Neural progenitor cell (in vitro differentiated cells): ENCODE measurements at regions not wholly inside any gene's neighbourhood (a gene's known extent, or its start where the extent isn't known, plus 50 kb on each side); places are given as distances from the start of the nearest gene placed in this dataset.

Source experiments
- DNase-seq: peaks from one replicate; pipeline ENCODE4 v3.0.0-alpha.2; 2016; ENCODE audit warnings: low spot score
- H2AFZ ChIP-seq: fragments of 200-600 bp; sonication (generic); replicated peaks from 2 replicates; pipeline ENCODE4 v1.6.1; 2016; ENCODE audit warnings: antibody characterized with exemption
- H3F3A ChIP-seq: fragments of 200-600 bp; sonication (generic); 2 replicates; pipeline ENCODE4 v1.6.1; 2016; ENCODE audit warnings: antibody characterized with exemption, low read depth
- H3K27ac ChIP-seq: fragments of 200-600 bp; sonication (generic); 2 replicates; pipeline ENCODE4 v1.5.1; 2016; ENCODE audit warnings: mild to moderate bottlenecking
- H3K27me3 ChIP-seq: fragments of 200-600 bp; sonication (generic); 2 replicates; pipeline ENCODE4 v1.6.1; 2016; ENCODE audit warnings: mild to moderate bottlenecking, moderate library complexity
- H3K36me3 ChIP-seq: fragments of 200-600 bp; sonication (generic); 2 replicates; pipeline ENCODE4 v1.5.1; 2016
- H3K4me1 ChIP-seq: fragments of 200-600 bp; sonication (generic); 2 replicates; pipeline ENCODE4 v1.6.1; 2016; ENCODE audit warnings: mixed run types
- H3K4me2 ChIP-seq: fragments of 200-600 bp; sonication (generic); 2 replicates; pipeline ENCODE4 v1.6.1; 2016
- H3K4me3 ChIP-seq: fragments of 200-600 bp; sonication (generic); 2 replicates; pipeline ENCODE4 v1.5.1; 2016
- H3K79me2 ChIP-seq: fragments of 200-600 bp; sonication (generic); 2 replicates; pipeline ENCODE4 v1.6.1; 2016; ENCODE audit warnings: low read depth
- H3K9ac ChIP-seq: fragments of 200-600 bp; sonication (generic); 2 replicates; pipeline ENCODE4 v1.6.1; 2016
- H3K9me3 ChIP-seq: fragments of 200-600 bp; sonication (generic); 2 replicates; pipeline ENCODE4 v1.5.1; 2016; ENCODE audit warnings: low read depth
- H4K20me1 ChIP-seq: fragments of 200-600 bp; sonication (generic); 2 replicates; pipeline ENCODE4 v1.6.1; 2016; ENCODE audit warnings: low read depth
- H3K27ac Mint-ChIP-seq: 3 replicates; pipeline ENCODE4 v1.8.0; 2021; ENCODE audit warnings: mixed read lengths
- H3K27me3 Mint-ChIP-seq: 2 replicates; pipeline ENCODE4 v1.8.0; 2022; ENCODE audit warnings: low read depth, mild to moderate bottlenecking, inconsistent platforms, moderate library complexity, mixed read lengths; ENCODE audit not compliant: insufficient read depth
- H3K36me3 Mint-ChIP-seq: 3 replicates; pipeline ENCODE4 v1.8.0; 2021; ENCODE audit warnings: mixed read lengths
- H3K4me1 Mint-ChIP-seq: 3 replicates; pipeline ENCODE4 v1.8.0; 2021; ENCODE audit warnings: mixed read lengths
- H3K4me3 Mint-ChIP-seq: 3 replicates; pipeline ENCODE4 v1.8.0; 2021; ENCODE audit warnings: mild to moderate bottlenecking, moderate library complexity, mixed read lengths
- H3K9me3 Mint-ChIP-seq: 3 replicates; pipeline ENCODE4 v1.8.0; 2020; ENCODE audit warnings: mixed read lengths
- EZH2 ChIP-seq: fragments of 200-600 bp; sonication (generic); IDR thresholded peaks from 2 replicates; pipeline ENCODE4 v1.6.1; 2017; ENCODE audit warnings: antibody characterized with exemption, mild to moderate bottlenecking, moderate library complexity
- EZH2phosphoT487 ChIP-seq: fragments of 200-600 bp; sonication (generic); IDR thresholded peaks from 2 replicates; pipeline ENCODE4 v1.6.1; 2017; ENCODE audit warnings: antibody characterized with exemption
- TF ChIP-seq, protein P1 (sequence below): fragments of 200-600 bp; sonication (generic); IDR thresholded peaks from 2 replicates; pipeline ENCODE4 v1.5.1; 2017; ENCODE audit warnings: antibody characterized with exemption, mild to moderate bottlenecking

DNA sequence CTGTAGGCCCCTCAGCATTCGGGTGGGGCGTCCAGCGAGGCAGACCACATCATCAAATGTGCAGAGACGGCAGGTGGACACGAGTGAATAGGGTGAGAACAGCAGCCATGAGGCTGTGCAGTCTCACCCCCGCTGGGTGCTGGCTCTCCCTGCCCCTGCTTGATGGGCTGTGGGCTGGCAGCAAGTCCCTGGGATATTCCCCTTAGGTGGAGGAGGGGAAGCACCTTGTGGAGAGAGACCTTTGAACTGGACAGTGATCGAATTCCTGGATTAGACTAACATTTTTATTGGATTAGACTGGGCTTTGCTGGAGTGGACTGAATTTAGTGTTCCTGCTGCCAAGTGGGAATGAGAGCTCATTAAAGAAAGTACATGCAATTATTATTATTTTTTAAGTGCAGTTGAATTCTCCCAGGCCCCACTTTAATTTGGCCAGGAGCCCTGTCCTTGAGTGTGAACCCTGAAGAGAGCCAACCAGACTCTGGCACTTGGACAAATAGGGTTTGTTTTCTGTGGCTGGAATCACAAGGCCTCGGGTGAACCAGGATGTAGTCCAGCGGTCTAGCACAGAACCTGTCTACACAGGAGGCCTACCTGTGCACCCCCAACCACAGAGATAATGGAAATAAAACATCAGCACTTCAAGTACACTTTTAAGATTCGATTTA, 193.1 kb downstream of the ABHD5 start:
- Mint-ChIP-seq H3K4me1 (peaks cover 27% of the 10 kb centered on the region), H3K27me3 (peaks cover 2% of the 10 kb centered on the region), H3K36me3 (no peaks in the 10 kb centered on the region), H3K27ac (no peak overlapping the region), H3K9me3 (no peaks in the 10 kb centered on the region), H3K4me3 (no peak overlapping the region)
- Histone ChIP-seq H3F3A (no peaks in the 10 kb centered on the region), H3K79me2 (no peaks in the 10 kb centered on the region), H3K36me3 (no peaks in the 10 kb centered on the region), H3K27ac (no peak overlapping the region), H3K9ac (no peak overlapping the region), H3K27me3 (no peaks in the 10 kb centered on the region), H3K4me1 (peaks cover 6% of the 10 kb centered on the region), H4K20me1 (no peaks in the 10 kb centered on the region), H3K9me3 (no peaks in the 10 kb centered on the region), H2AFZ (no peak overlapping the region), H3K4me2 (no peak overlapping the region), H3K4me3 (no peak overlapping the region)
- TF ChIP-seq EZH2phosphoT487 (no peak), EZH2 (no peak)
- TF ChIP-seq, protein P1, sequence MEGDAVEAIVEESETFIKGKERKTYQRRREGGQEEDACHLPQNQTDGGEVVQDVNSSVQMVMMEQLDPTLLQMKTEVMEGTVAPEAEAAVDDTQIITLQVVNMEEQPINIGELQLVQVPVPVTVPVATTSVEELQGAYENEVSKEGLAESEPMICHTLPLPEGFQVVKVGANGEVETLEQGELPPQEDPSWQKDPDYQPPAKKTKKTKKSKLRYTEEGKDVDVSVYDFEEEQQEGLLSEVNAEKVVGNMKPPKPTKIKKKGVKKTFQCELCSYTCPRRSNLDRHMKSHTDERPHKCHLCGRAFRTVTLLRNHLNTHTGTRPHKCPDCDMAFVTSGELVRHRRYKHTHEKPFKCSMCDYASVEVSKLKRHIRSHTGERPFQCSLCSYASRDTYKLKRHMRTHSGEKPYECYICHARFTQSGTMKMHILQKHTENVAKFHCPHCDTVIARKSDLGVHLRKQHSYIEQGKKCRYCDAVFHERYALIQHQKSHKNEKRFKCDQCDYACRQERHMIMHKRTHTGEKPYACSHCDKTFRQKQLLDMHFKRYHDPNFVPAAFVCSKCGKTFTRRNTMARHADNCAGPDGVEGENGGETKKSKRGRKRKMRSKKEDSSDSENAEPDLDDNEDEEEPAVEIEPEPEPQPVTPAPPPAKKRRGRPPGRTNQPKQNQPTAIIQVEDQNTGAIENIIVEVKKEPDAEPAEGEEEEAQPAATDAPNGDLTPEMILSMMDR, result no peak
- DNase-seq, result no peak

DNA sequence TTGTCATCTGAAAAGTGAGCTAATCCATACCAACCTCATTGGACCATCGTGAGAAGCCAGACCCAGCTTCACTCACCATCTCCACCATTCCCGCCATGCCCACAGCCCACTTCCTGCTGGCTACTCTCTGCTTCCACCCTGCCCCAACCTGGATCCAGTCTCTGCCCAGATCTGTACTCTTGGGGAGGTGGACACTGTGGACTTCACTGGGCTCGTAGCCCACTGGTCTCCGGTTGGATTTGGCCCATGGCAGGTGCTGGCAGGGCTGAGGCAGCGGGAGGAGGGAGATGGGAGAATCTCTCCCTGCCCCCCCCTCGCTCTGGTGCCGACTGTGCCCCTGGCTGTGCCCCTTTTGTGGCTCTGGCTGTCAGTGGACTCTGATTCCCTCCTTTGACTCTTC, 193.8 kb downstream of the ABHD5 start:
- peaks cover under 1% of the 10 kb centered on the region for H3K4me1 ChIP-seq
- Mint-ChIP-seq H3K9me3 (no peaks in the 10 kb centered on the region), H3K27me3 (peaks cover 2% of the 10 kb centered on the region), H3K4me1 (peaks cover 20% of the 10 kb centered on the region), H3K27ac (no peak overlapping the region), H3K4me3 (no peak overlapping the region), H3K36me3 (no peaks in the 10 kb centered on the region)
- H2AFZ ChIP-seq, result no peak overlapping the region
- H3K79me2 ChIP-seq, result no peaks in the 10 kb centered on the region
- TF ChIP-seq, protein P1, result no peak
- TF ChIP-seq EZH2phosphoT487 (no peak), EZH2 (no peak)
- no peak for DNase-seq
- H3K9me3 ChIP-seq, result no peaks in the 10 kb centered on the region
- H4K20me1 ChIP-seq, result no peaks in the 10 kb centered on the region
- H3K9ac ChIP-seq, result no peak overlapping the region
- no peaks in the 10 kb centered on the region for H3K27me3 ChIP-seq
- no peak overlapping the region for H3K4me3 ChIP-seq
- no peaks in the 10 kb centered on the region for H3K36me3 ChIP-seq
- no peak overlapping the region for H3K4me2 ChIP-seq
- no peaks in the 10 kb centered on the region for H3F3A ChIP-seq
- no peak overlapping the region for H3K27ac ChIP-seq

DNA sequence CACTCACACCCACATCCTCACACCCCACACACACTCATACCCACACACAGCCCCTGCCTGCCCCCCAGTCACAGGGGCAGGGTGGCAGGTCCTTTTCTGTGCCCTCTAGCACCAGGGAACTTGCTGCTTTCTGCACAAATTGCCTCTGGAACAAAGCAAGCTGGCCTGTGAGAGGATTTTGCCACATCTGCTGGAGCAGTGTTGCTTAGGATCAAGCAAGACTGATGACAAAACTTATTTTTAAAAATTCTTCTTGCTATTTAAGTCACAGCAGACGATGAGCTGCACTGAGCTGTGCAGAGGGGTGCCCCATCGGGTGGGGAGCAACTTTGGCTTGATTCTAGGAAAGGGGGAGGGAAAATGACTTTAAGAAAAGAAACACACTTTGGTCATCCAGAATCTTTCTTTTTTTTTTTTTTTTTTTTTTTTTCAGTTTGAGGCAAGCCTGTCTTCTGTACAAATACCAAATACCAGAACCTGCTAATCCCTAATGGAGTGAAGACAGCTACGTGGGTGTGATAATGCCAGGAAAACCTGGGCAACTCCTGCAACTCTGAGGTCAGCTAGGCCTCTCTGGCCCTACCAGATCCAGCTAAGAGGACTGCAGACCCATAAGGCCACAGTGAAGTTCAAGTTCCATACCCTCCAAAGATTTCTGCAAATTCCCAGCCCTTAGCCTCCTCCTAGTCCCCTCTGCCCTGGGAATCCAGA, 195.3 kb downstream of the ABHD5 start:
- Mint-ChIP-seq H3K4me1 (peaks cover 20% of the 10 kb centered on the region), H3K9me3 (no peaks in the 10 kb centered on the region), H3K4me3 (no peak overlapping the region), H3K27ac (no peak overlapping the region), H3K36me3 (no peaks in the 10 kb centered on the region), H3K27me3 (peaks cover 2% of the 10 kb centered on the region)
- Histone ChIP-seq H2AFZ (no peak overlapping the region), H3K4me3 (no peak overlapping the region), H3K9me3 (no peaks in the 10 kb centered on the region), H3F3A (no peaks in the 10 kb centered on the region), H3K79me2 (no peaks in the 10 kb centered on the region), H3K27me3 (no peaks in the 10 kb centered on the region), H4K20me1 (no peaks in the 10 kb centered on the region), H3K9ac (no peak overlapping the region), H3K27ac (no peak overlapping the region), H3K4me1 (no peaks in the 10 kb centered on the region), H3K36me3 (no peaks in the 10 kb centered on the region), H3K4me2 (no peak overlapping the region)
- no peak for DNase-seq
- TF ChIP-seq EZH2, result no peak
- TF ChIP-seq, protein P1, result no peak
